Endothelial cell of umbilical vein (primary cell): ENCODE measurements at regions not wholly inside any gene's neighbourhood (a gene's known extent, or its start where the extent isn't known, plus 50 kb on each side); places are given as distances from the start of the nearest gene placed in this dataset.

ENCODE experiments used
- BruUV-seq: library from RNA; stranded (reverse); fragments of 400-500 nt; replicated peaks from 2 replicates; lab custom pipeline; 2021; lab: Mats Ljungman, UMichigan
- CTCF ChIA-PET: fragments of 300-600, 350-600 bp; sonication (Branson Sonifier 250); formaldehyde crosslinking; loops from one replicate; lab custom pipeline; 2021; ENCODE audit warnings: antibody characterized with exemption, inconsistent platforms; lab: Charles Lee
- POLR2A ChIA-PET: fragments of 300-600, 350-600 bp; sonication (Branson Sonifier 250); formaldehyde crosslinking; loops from one replicate; lab custom pipeline; 2021; ENCODE audit warnings: antibody characterized with exemption, inconsistent platforms; lab: Charles Lee
- DNase-seq: peaks from one replicate; pipeline ENCODE4 v3.0.0-alpha.2; 2011; ENCODE audit warnings: low read depth, low spot score
- FAIRE-seq: peaks from 2 replicates; lab custom pipeline; 2011; peaks lifted over from hg19 to GRCh38; lab: Jason Lieb, UNC
- H2AFZ ChIP-seq: 2 replicates; pipeline ENCODE4 v1.6.0; 2012; ENCODE audit warnings: low read depth, low read length, control low read depth, inconsistent platforms
- H3K27ac ChIP-seq: 2 replicates; pipeline ENCODE4 v1.5.1; 2011; ENCODE audit warnings: low read depth, mild to moderate bottlenecking, control low read depth, low read length, moderate library complexity; ENCODE audit not compliant: insufficient read depth
- H3K27me3 ChIP-seq, 2 experiments: 2 replicates each; pipeline versions ENCODE4 v1.6.0 to v1.6.1; 2011; ENCODE audit warnings: low read length in 2 of 2, mixed read lengths in 1 of 2; ENCODE audit not compliant: control insufficient read depth in 2 of 2, insufficient read depth in 2 of 2
- H3K36me3 ChIP-seq, 2 experiments: 2 replicates in 1 of 2; 3 replicates in 1 of 2; pipeline ENCODE4 v1.5.1; 2011; ENCODE audit warnings: low read length in 2 of 2, mild to moderate bottlenecking in 1 of 2, moderate library complexity in 1 of 2; ENCODE audit not compliant: control insufficient read depth in 2 of 2, insufficient read depth in 2 of 2; ENCODE audit errors: extremely low read depth in 1 of 2
- H3K4me1 ChIP-seq: 3 replicates; pipeline ENCODE4 v1.5.1; 2011; ENCODE audit warnings: mild to moderate bottlenecking, low read length; ENCODE audit not compliant: control insufficient read depth, insufficient read depth; ENCODE audit errors: extremely low read depth
- H3K4me2 ChIP-seq: 2 replicates; pipeline ENCODE4 v1.6.1; 2011; ENCODE audit warnings: low read length, control low read depth, mixed read lengths; ENCODE audit not compliant: insufficient read depth
- H3K4me3 ChIP-seq, 3 experiments: fragments of 200-600 bp in 1 of 3; sonication (generic), shearing (Covaris generic) in 1 of 3; replicated peaks in 1 of 3; 2 replicates each; pipeline ENCODE4 v1.5.1; 2011 to 2016; ENCODE audit warnings: control low read depth in 3 of 3, low read length in 3 of 3, mild to moderate bottlenecking in 2 of 3, inconsistent platforms in 1 of 3, low read depth in 1 of 3, moderate library complexity in 1 of 3; ENCODE audit not compliant: insufficient read depth in 1 of 3
- H3K79me2 ChIP-seq: 2 replicates; pipeline ENCODE4 v1.6.0; 2012; ENCODE audit warnings: low read length, inconsistent platforms; ENCODE audit not compliant: control insufficient read depth, insufficient read depth
- H3K9ac ChIP-seq: replicated peaks from 2 replicates; pipeline ENCODE3; 2011; ENCODE audit warnings: low read length, control low read depth; ENCODE audit not compliant: insufficient read depth; ENCODE audit errors: extremely low read depth
- H3K9me1 ChIP-seq: replicated peaks from 3 replicates; pipeline ENCODE4 v1.6.0; 2011; ENCODE audit warnings: mild to moderate bottlenecking, low read length; ENCODE audit not compliant: control insufficient read depth, insufficient read depth; ENCODE audit errors: extremely low read depth
- H3K9me3 ChIP-seq: replicated peaks from 2 replicates; pipeline ENCODE4 v1.5.1; 2012; ENCODE audit warnings: low read length, inconsistent platforms; ENCODE audit not compliant: control insufficient read depth, insufficient read depth
- H4K20me1 ChIP-seq: replicated peaks from 2 replicates; pipeline ENCODE3; 2011; ENCODE audit warnings: mild to moderate bottlenecking, low read length; ENCODE audit not compliant: control insufficient read depth, insufficient read depth; ENCODE audit errors: extremely low read depth
- CTCF ChIP-seq, 2 donors: IDR thresholded peaks; 1 replicate in 1 of 2; 2 replicates in 1 of 2; pipeline ENCODE4 v1.5.1; 2011; ENCODE audit warnings: low read length in 2 of 2, mild to moderate bottlenecking in 2 of 2, moderate library complexity in 2 of 2, control low read depth in 1 of 2, inconsistent platforms in 1 of 2, low read depth in 1 of 2; ENCODE audit not compliant: insufficient read depth in 1 of 2; ENCODE audit errors: extremely low read depth in 1 of 2
- FOS ChIP-seq: IDR thresholded peaks from 2 replicates; pipeline ENCODE4 v1.6.1; 2011; ENCODE audit warnings: mild to moderate bottlenecking, low read length, moderate library complexity, borderline replicate concordance; ENCODE audit not compliant: insufficient read depth
- JUN ChIP-seq: IDR thresholded peaks from 2 replicates; pipeline ENCODE4 v1.6.1; 2011; ENCODE audit warnings: borderline replicate concordance, low read depth; ENCODE audit not compliant: insufficient read length, insufficient read depth
- MAX ChIP-seq: IDR thresholded peaks from 2 replicates; pipeline ENCODE4 v1.6.1; 2011; ENCODE audit not compliant: insufficient read depth, insufficient read length
- MYC ChIP-seq: IDR thresholded peaks from one replicate; pipeline ENCODE4 v1.6.1; 2011; ENCODE audit warnings: mild to moderate bottlenecking, low read depth, low read length
- POLR2A ChIP-seq: IDR thresholded peaks from 2 replicates; pipeline ENCODE4 v1.6.1; 2012; ENCODE audit warnings: low read depth, mild to moderate bottlenecking, control low read depth, low read length
- POLR2AphosphoS5 ChIP-seq: IDR thresholded peaks from 2 replicates; pipeline ENCODE4 v1.6.1; 2012; ENCODE audit warnings: low read depth, mild to moderate bottlenecking, control low read depth, low read length, moderate library complexity; ENCODE audit not compliant: insufficient read depth
- dilution Hi-C: fragments of 300-500 bp; cut with MboI; formaldehyde crosslinking; loops from one replicate; pipeline ENCODE4 v1.15.0; 2019; ENCODE audit warnings: low sequenced_read_pairs; ENCODE audit not compliant: extremely low pct_ligation_motif_present
- intact Hi-C: fragments of 100-400 bp; cut with micrococcal nuclease; formaldehyde crosslinking; loops from one replicate; pipeline ENCODE4 v1.10.0; 2022

DNA sequence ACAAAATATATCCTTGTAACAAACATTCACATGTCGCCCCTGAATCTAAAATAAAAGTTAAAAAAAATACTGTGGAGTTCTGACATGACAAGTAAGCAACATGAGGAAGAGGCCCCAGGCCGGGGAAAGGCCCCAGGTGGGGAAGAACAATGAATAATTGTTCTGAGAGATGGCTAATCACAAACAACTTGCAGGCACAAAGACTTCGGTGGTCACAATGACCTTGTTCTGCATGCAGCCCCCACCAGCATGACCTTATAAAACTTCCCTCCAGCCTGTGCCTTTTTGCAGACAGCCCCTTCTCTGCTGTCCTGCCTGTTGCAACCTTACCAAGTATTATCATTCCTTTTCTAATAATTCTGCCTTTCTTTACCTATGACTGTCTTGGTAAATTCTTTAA lies 95.7 kb upstream of the MYLIP start:
- no peak overlapping the region for H3K9ac ChIP-seq
- H3K9me3 ChIP-seq: no peaks in the 10 kb centered on the region
- no peak for FAIRE-seq
- TF ChIP-seq JUN: no peak
- no peak for TF ChIP-seq CTCF (IDR thresholded peaks at IDR 0.05; ENCODE audit: extremely low read depth in 1 of 2, insufficient read depth in 1 of 2, low read depth in 1 of 2, low read length in 2 of 2)
- TF ChIP-seq MAX: no peak
- no peak for TF ChIP-seq MYC
- no peak for TF ChIP-seq POLR2A
- TF ChIP-seq POLR2AphosphoS5: no peak
- no peak for TF ChIP-seq FOS
- H3K27ac ChIP-seq: no peak overlapping the region
- H3K4me2 ChIP-seq: no peak overlapping the region
- no peaks in the 10 kb centered on the region for H3K4me1 ChIP-seq
- ChIA-PET POLR2A (no interaction called here), CTCF (interaction anchor here (1.5 kb wide), 1 partner anchor 342 kb away, joined by 4 read pairs; no protein-coding TSS in a partner anchor)
- no peak overlapping the region for H2AFZ ChIP-seq
- no peak overlapping the region for H3K4me3 ChIP-seq
- intact Hi-C loops (loop anchor here (10.0 kb wide), 1 partner anchor 152 kb away; no protein-coding TSS in a partner anchor), dilution Hi-C loops (no loop called here)
- no peaks in the 10 kb centered on the region for H3K36me3 ChIP-seq
- DNase-seq: no peak
- no TSS peak for BruUV-seq
- no peaks in the 10 kb centered on the region for H3K79me2 ChIP-seq
- H3K9me1 ChIP-seq: no peaks in the 10 kb centered on the region
- no peaks in the 10 kb centered on the region for H4K20me1 ChIP-seq
- no peaks in the 10 kb centered on the region for H3K27me3 ChIP-seq
